Kidney capillary endothelial cell (primary cell): ENCODE measurements at regions not wholly inside any gene's neighbourhood (a gene's known extent, or its start where the extent isn't known, plus 50 kb on each side); places are given as distances from the start of the nearest gene placed in this dataset.

Experiments used
- DNase-seq: peaks from one replicate; pipeline ENCODE4 v3.0.0-alpha.2; 2018; ENCODE audit warnings: low spot score

DNA sequence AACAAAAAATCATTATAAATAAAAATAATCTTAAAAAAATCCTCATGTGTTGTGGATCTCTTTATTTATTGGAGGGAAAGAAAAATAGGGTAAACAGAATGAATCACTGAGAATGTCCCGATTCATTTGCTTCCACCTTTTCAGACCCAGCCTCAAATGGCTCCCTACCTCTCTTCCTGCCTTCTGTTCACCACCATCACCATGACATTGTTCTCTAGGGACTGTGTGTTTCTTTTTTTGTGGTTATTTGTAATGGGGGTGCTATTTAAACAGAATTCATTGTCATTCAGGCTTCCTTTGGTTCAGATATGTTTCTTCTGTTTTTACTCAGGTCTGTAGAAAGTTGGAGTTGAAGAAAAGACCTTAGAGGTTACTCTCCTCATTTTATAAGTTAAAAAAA is 198.2 kb downstream of the KIF4B start:
- DNase-seq: no peak

DNA sequence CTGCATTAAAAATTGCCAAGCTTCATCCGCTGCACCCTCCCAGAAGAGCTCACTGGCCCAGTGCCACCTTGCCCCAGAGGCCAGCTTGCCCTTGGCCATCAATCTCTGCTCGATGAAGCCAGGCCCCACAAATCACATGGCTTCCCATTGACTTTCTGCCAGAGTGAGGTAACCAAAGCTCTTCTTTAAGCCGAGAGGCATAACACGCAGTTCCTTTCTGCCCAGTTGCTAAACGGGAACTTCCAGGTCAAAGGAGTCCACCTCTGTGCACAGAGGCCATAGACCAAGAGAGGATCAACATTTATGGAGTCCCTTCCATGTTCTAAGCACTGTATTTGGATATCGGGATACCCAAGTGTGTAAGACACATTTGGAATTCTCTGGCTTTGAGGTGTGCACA is 208.8 kb downstream of the KIF4B start:
- DNase-seq: no peak

DNA sequence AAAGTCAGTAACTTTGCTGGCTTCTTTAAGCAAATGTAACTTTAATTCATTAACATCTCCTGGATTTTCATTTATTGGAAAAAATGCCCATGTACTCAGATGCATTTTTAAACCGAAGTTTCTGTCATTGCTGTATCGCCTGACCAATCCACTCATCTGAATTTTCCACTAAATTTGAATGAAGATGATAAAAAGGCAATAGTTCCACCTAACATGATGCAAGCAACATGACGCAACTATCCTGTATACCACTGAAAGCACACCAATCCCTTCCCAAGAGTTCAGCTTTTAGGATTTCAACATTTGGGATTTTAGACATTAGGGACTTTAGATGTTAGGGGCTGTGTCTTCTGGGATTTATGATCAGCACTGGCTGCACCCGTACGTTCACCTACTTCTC is 215.6 kb downstream of the KIF4B start:
- no peak for DNase-seq

DNA sequence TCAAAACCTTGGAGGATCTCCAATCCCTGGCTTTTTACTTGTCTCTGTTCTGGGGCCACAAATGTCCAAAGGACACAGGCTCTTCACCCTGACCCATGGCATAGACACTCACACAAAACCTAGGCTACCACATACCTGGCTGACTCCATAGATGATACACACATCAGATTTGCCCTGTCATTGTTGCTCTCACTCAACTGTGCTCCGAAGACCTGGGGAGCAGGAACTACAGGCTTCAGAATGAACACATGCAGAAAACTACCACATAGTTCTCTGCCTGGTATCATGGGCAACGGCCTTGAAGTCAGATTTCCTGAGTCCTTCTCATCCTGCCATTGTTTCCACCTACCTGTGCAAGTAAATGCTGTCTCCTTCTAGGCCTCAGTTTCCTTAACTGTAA is 226.2 kb downstream of the KIF4B start:
- DNase-seq: no peak

DNA sequence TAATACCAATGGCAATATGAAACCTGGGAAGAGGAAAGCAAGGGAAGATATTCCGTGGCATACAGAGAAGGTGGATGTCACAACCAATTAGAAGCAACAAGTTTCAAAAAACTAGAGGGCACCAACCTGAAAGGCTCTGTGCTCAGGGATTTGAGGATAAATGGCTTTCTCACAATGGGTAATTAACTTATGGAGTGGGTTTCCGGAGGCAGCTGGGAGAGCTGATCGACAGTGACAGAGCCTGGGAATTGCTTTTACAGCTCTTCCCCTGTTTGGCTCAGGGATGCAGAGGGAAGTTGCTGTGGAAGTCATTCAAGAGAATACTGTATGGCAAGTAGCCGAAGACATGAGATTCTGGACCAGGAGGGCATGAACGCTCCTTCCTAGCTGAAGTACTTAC is 237.0 kb downstream of the KIF4B start:
- DNase-seq: no peak

DNA sequence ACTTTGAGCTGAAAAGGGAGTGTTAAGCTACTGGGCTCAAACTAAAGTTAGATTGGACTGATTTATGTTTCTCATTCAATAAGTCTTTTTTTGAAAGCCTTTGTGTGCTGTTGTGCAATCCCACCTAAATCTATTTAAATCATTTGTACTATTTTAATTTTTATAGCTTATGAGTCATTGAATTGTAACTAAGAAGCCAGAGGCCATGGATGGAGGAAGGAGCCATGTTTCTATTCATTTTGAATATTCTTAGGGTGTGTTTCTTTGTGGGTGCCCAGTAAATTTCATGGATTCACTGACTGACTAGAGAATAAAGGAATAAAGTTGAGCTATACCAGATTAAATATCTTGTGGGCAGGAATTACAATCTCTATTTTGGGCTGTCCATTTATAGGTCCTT is 238.5 kb downstream of the KIF4B start:
- no peak for DNase-seq

DNA sequence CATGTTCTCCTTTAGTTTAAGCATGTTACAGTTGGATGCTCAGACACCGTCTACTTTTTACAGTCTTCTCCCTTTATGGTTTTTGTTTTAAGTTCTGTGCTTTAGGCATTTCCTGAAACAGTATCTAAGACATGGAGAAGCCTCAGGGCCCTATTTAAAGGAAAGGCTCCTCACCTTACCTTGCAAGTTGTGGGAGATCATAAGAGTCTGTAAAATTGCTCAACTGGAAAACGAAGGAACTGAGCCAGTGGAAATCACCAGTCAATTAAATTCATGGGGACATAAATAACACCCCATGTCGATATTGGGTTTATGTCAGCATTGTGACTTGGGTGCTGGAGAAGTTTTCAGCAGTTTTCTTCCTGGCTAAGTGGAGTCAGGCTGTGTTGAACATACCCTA is 239.2 kb downstream of the KIF4B start:
- DNase-seq: no peak

DNA sequence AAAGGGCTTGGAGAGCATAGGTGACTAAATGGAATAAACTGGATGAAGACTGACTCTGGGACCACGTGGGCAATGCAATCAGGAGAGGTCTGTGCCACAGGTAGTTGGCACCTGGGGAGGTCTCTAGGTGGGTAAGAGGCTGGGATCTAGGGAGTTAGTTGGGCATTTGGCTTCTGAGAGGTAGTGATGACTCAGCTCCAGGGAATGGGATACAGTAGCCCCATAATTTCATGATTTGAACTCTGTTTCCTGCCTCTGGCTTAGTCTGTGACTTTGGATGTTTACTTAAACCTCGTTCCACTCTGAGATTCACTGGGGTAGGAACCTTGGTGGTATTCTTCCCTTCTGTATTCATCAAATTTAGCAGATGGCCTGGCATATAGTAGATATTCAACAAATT is 240.8 kb downstream of the KIF4B start:
- no peak for DNase-seq

DNA sequence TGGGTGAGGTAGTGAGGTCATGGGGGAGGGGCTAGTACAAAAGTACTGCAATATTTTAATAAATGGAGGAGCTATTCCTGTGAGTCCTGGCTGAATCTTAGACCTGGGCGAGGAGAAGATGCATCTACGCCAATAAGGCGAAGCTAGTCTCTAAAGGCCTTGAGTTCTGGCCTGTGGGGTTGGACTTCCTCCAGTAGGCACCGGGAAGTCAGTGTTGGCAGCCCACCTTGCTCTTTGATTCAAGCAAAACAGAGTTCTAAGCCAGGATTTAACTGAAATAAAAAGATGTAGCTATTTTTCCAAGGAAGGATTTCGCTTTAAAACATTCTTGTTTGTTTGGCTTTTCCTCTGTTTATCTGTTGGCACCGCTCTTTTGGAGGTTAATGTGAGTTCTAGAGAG is 244.6 kb downstream of the KIF4B start:
- DNase-seq: no peak

DNA sequence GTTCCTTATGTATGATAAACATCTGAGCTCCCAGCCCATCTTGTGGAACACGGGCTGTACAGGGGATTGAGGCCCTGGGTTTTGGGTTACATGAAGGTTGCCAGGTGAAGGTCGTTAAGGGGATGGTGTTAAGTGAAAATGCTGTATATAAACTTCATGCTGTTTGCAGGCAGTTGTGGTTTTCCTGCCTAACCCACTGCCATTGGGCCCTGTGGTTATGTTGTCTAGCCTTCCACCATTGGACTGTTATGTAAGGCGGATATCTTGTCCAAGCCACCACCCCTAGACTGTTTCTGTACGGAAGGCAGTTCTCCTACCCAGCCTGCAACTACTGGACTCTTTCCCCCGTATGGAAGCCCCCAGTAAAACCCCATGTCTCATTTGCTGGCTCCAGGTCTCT is 246.1 kb downstream of the KIF4B start:
- DNase-seq: no peak

DNA sequence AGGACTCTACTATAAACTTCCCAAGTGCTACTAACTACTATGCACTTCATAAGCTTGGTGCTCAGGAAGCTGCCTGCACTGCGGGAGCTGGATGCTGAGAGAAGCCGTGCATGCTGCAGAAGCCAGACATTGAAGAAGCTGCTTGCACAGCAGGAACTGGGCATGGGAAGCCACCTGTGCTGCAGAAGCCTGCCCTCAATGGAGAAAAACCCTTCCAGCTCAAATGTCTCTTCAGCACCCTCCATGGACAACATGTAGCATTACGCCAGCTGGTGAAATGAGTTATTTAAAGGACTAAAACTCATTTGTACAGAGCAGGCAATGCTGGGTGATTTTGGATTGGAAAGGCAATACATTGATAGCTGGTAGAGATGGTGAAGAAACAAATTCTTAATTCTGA is 247.2 kb downstream of the KIF4B start:
- no peak for DNase-seq

DNA sequence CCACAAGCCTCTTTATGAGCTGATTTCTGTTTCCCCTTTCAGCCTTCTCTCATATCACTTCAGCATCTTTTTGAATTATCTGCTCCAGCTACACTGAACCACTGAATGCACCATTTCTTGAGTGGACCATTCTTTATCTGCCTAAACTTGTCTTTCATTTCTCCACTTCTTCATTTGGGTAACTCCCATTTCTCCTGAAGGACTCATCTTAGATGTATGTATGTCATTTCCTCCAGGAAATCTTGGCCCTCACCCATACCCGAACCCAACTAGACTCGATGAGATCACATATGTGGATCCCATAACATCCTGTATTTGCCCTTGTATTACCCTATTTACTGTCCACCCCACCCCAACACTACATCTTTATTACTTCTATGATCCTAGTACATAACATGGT is 249.8 kb downstream of the KIF4B start:
- DNase-seq: no peak

DNA sequence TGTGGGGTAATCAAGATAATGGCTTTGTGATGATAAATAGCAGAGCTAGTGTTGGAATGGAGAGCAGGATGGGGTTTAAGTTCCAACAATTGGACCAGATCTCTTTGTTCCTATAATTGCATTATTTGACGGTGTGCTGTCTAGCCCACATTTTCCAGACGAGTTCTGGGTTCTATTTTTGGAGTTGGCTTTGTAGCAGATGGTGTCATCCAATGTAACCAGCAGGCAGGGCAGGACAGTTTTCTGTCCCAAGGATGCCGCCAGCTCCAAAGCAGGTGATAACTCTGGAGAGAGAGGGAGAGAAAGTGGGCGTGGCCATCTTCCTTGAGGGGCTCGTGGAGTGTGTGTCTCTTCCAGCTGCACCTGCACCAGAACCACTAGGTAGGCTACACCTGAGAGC is 251.3 kb downstream of the KIF4B start:
- DNase-seq: no peak

DNA sequence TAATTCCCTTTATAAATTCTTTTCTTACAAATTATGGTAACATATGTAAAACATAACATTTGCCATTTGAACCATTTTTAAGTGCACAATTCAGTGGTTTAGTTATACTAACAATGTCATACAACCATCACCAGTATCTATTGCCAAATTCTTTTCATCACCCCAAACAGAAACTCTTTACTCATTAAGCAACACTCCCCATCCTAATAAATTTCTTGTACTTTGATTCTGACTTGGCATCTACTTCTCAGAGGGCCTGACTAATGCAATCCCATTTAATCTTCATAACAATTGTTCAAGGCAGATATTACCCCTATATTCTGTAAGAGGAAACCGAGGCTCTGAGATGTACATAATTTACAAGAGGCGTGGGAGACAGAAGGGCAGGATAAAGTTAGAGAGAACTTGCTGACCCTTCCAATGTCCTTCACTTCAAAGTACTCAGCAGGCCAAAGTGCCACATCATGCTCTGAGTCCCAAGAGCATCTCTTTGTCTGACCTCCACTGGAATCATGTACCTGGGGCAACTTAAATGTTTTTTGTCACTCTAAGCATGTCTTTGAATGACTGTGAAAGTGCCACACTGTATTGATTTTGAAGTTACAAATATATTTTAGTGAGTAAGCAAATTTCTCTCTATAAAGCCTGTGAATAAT is 255.3 kb downstream of the KIF4B start:
- DNase-seq: no peak

DNA sequence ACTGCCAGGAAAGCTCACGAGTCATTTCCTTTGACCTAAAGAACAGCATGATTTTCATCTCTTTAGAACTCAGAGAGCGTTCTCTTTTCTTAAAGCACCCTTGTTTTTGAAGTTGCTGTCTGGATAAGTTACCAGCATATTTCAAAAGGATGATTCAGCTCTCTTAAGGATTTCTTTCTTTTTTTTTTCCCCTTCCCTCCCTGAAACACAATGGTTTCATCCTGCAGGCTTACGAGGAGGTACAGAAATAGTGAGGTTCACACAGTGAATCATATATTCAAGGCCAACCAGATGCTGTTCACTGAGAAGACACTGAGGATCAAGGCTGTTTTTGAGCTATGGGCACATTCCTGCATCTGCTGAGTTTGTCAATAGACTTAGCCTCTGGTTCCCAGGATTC is 257.2 kb downstream of the KIF4B start:
- no peak for DNase-seq

DNA sequence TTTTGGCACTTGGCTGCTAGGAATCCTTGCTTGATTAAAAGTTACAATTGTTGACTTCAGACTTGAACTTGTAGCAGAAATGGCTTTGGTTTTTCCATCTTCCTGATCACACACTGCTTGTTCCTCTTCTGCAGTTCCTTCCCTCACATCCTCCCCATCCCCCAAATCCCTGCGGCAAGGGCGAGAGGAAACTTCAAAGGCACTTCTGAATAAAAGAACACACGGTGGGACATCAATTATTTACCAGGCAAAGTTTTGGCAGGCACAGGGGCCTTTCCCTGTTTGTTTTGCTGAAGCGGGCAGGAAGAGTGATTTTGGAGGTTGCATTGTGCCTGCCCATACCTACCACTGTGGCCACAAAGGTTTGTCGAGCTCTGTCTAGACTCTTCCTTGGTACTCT is 260.9 kb downstream of the KIF4B start:
- no peak for DNase-seq

DNA sequence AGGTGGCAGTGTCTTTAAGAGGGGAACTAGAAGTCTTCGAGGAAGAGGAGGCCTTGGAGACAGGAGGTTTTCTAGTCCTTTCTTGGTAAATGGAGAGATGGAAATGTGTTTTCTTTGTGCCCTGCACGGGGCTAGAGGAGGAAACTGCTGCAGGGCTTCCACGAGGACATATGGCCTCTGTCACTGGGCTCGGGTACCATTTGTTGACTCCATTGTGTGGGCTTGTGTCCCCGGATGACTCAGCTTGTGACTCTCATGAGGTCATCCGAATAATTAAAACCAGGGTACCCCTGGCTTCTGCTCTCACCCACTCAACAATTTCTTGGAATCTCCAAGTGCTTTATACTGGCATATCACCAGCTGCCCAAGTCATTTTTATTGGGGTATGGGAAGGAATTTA is 261.7 kb downstream of the KIF4B start:
- DNase-seq: no peak

DNA sequence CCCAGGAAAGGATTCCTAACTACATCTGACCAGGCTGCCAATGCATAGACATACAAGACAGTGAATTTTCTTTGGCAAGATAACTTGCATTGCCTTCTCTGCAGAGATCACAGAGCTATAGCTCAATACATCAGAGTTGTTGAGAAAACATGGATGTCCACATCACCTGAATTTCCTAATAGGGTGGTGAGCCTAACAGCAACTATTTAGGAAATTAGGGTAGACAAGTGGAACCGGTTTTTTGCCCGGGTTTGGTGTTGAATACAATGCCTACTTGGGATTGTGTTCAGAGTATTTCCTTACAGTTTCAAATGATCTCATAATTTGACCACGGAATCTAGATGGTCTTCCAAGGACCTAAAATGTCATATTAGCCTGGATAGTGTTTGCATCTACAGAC is 262.7 kb downstream of the KIF4B start:
- no peak for DNase-seq

DNA sequence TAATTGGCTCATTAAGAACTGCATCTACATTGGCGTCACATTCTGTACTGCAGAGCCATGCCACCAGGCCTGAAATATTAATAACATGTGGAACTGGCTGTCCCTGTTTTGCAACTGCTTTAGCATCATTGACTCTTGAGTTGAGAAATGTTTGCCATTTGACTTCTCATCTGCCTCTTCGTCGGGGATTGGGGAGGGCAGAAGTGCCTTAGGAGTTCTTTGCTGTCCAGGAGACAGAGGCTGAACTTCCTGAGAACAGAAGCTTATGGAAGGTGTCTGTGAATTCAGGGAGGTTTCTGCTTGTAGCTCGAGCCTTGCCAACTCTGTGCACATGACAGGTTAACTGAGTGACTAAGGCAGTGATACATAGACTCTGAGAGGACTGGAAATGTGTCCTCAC is 265.0 kb downstream of the KIF4B start:
- no peak for DNase-seq

DNA sequence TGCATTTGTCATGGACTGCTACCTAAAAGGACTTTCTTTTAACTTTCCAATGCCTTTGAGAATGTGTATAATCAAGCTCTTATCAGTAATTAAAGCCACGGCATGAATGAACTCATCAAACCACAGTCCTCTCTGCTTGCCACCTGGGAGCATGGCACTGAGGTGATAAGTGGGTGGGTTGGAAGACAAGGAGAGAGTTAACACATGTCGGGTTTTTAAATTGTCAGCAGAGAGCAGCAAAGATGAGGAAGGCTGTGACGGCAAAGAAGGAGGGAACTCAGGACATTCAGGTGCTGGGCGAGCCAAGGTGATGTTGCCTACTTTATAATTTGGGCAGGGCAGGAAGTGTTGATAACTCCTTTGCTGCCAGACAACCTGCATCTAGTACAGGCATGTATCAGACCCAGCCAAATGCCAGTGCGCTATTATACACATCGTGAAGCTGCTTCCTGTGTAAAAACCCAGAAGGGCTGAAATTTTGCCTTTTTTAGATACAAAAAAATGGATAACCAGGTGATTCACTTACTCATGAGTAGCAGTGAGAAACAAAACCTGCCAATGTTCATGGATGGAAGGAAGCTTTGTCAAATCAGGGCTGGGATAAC is 269.1 kb downstream of the KIF4B start:
- no peak for DNase-seq

DNA sequence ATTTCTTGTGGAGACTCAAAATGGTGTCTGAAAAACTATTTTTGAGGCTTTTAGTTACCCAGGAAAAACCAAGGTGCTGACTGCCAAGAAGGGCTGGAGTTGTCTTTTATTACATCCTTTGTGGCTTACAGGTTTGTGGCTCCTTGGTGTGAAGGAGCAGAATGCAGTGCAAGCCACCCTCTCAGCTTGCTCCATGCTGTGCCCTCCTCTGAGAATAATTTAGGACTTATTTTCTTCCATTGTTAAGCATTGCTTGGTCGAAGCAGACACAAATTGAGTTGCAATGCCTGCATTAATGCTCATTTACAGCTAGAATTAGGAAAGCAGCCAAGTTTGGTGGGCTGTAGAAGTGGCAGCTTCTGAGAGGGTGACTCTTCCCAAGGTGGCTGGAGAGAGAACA is 272.2 kb downstream of the KIF4B start:
- no peak for DNase-seq

DNA sequence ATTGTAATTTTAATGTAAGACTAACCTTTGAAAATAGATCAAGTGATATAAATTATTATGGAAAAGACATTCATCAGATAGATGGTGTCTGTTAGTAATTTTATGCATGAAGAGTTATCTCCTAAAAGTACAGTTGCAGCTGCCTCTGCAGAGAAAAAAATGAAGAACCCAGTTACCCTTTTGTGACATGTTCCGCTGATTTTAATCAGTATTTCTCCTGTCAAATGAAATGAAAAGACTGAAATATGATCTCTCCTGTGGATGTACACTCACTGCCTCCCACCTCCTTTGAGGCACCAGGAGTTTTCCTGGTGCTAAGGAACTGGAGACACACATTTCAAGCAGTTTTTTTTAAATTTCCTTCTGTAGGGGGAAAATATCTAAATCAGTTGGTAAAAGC is 277.4 kb downstream of the KIF4B start:
- DNase-seq: no peak

DNA sequence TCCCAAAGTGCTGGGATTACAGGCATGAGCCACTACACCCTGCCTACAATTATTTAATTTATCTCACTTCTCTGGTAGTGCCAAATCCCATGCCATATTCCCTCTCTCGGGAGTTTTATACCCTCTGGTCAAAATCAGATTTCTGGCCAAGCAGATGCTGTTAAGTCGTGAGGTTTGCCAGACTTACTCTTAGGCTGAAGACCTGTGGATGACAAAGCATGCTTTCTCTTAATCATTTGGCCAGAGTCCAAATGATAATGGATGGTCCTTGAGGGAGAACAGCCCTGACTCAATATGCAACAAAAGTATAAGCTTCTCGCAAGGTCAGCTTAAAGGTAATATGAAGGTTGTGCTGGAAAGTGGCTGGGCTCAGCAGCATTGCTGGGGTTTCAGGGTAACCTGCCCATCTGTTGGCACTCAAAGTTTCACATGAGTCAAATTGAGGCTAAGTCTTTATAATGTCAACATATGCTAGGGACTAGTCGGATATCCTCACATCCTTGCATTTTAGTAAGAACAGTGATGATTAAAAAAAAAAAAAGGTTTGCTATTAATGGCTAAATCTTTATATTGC is 280.1 kb downstream of the KIF4B start:
- no peak for DNase-seq

DNA sequence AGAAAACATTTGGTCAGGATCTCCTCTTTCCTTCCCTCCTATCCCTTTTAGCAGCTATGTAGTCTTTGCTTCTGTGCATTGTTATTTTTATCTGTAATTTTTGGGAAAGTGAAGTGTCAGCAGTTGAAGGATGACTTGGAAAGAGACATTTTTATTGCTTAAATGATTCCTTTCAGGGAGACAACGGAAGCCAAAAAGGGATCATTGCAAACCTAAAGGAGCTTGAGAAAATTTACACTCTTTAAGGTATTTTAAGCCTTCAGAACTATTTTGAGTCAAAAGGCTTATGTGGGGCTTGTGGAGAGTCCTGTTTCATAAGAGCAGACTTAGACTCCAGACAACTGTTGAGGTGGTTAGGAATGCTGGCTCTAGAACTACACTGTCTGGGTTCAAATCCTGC is 281.6 kb downstream of the KIF4B start:
- no peak for DNase-seq
